ENCODE measurements at regions not wholly inside any gene's neighbourhood (a gene's known extent, or its start where the extent isn't known, plus 50 kb on each side); places are given as distances from the start of the nearest gene placed in this dataset.

- in situ Hi-C loops (cut with HindIII; ENCODE audit: low sequenced_read_pairs) = loop anchor here (25.0 kb wide), 1 partner anchor 377 kb away; no protein-coding TSS in a partner anchor
- peak; percentile 73 for DNase-seq (ENCODE audit: low spot score)
These were observed 130.1 kb upstream of the TECRL start for GRCh38 chr4:64539234-64539849.

- DNase-seq (ENCODE audit: low spot score) = no peak
- in situ Hi-C loops (cut with HindIII; ENCODE audit: low sequenced_read_pairs) = loop anchor here (25.0 kb wide), 1 partner anchor 376 kb away; no protein-coding TSS in a partner anchor
These were observed 129.0 kb upstream of the TECRL start for GRCh38 chr4:64538219-64538618.

- DNase-seq (ENCODE audit: low spot score) = no peak
- in situ Hi-C loops (cut with HindIII; ENCODE audit: low sequenced_read_pairs) = loop anchor here (25.0 kb wide), 1 partner anchor 371 kb away; no protein-coding TSS in a partner anchor
These were observed 124.4 kb upstream of the TECRL start for GRCh38 chr4:64533637-64534036.

GRCh38 chr4:64533159-64533558, 123.9 kb upstream of the TECRL start:
- in situ Hi-C loops (cut with HindIII; ENCODE audit: low sequenced_read_pairs) = loop anchor here (25.0 kb wide), 1 partner anchor 371 kb away; no protein-coding TSS in a partner anchor
- DNase-seq (ENCODE audit: low spot score) = no peak

- in situ Hi-C loops (cut with HindIII; ENCODE audit: low sequenced_read_pairs) = no loop called here
- no peak for DNase-seq (ENCODE audit: low spot score)
These were observed 111.2 kb upstream of the TECRL start for GRCh38 chr4:64520421-64520820.

- DNase-seq (ENCODE audit: low spot score) = no peak
- in situ Hi-C loops (cut with HindIII; ENCODE audit: low sequenced_read_pairs) = no loop called here
These were observed 109.3 kb upstream of the TECRL start for GRCh38 chr4:64518600-64518999.

- no peak for DNase-seq (ENCODE audit: low spot score)
- in situ Hi-C loops (cut with HindIII; ENCODE audit: low sequenced_read_pairs) = no loop called here
These were observed 106.9 kb upstream of the TECRL start for GRCh38 chr4:64516176-64516575.

- no peak for DNase-seq (ENCODE audit: low spot score)
- in situ Hi-C loops (cut with HindIII; ENCODE audit: low sequenced_read_pairs) = no loop called here
These were observed 98.8 kb upstream of the TECRL start for GRCh38 chr4:64508089-64508488.

GRCh38 chr4:64503945-64504675, 94.9 kb upstream of the TECRL start:
- in situ Hi-C loops (cut with HindIII; ENCODE audit: low sequenced_read_pairs) = no loop called here
- no peak for DNase-seq (ENCODE audit: low spot score)

- DNase-seq (ENCODE audit: low spot score) = no peak
- in situ Hi-C loops (cut with HindIII; ENCODE audit: low sequenced_read_pairs) = no loop called here
These were observed 94.2 kb upstream of the TECRL start for GRCh38 chr4:64503416-64503815.

GRCh38 chr4:64497491-64497890, 88.2 kb upstream of the TECRL start:
- DNase-seq (ENCODE audit: low spot score) = no peak

GRCh38 chr4:64495946-64496345, 86.7 kb upstream of the TECRL start:
- in situ Hi-C loops (cut with HindIII; ENCODE audit: low sequenced_read_pairs) = no loop called here

More at GRCh38 chr4:64497491-64497890, 88.2 kb upstream of the TECRL start:
- in situ Hi-C loops (cut with HindIII; ENCODE audit: low sequenced_read_pairs) = no loop called here

GRCh38 chr4:64489628-64490027, 80.4 kb upstream of the TECRL start:
- DNase-seq (ENCODE audit: low spot score) = no peak

More at GRCh38 chr4:64495946-64496345, 86.7 kb upstream of the TECRL start:
- no peak for DNase-seq (ENCODE audit: low spot score)

GRCh38 chr4:64479338-64479737, 70.1 kb upstream of the TECRL start:
- in situ Hi-C loops (cut with HindIII; ENCODE audit: low sequenced_read_pairs) = no loop called here
- DNase-seq (ENCODE audit: low spot score) = no peak

More at GRCh38 chr4:64489628-64490027, 80.4 kb upstream of the TECRL start:
- in situ Hi-C loops (cut with HindIII; ENCODE audit: low sequenced_read_pairs) = no loop called here

GRCh38 chr4:64477127-64477526, 67.9 kb upstream of the TECRL start:
- in situ Hi-C loops (cut with HindIII; ENCODE audit: low sequenced_read_pairs) = no loop called here
- DNase-seq (ENCODE audit: low spot score) = no peak

GRCh38 chr4:64465263-64465662, 56.0 kb upstream of the TECRL start:
- no peak for DNase-seq (ENCODE audit: low spot score)
- in situ Hi-C loops (cut with HindIII; ENCODE audit: low sequenced_read_pairs) = no loop called here

GRCh38 chr4:64464581-64464980, 55.3 kb upstream of the TECRL start:
- in situ Hi-C loops (cut with HindIII; ENCODE audit: low sequenced_read_pairs) = no loop called here
- no peak for DNase-seq (ENCODE audit: low spot score)

All from G401 (cell line).